ENCODE measurements at regions not wholly inside any gene's neighbourhood (a gene's known extent, or its start where the extent isn't known, plus 50 kb on each side); places are given as distances from the start of the nearest gene placed in this dataset.
"Not testable (repeated sequence)": the region's sequence is repeated elsewhere in the genome, so short reads cannot be mapped to it uniquely, and the experiment has no call there.

DNA sequence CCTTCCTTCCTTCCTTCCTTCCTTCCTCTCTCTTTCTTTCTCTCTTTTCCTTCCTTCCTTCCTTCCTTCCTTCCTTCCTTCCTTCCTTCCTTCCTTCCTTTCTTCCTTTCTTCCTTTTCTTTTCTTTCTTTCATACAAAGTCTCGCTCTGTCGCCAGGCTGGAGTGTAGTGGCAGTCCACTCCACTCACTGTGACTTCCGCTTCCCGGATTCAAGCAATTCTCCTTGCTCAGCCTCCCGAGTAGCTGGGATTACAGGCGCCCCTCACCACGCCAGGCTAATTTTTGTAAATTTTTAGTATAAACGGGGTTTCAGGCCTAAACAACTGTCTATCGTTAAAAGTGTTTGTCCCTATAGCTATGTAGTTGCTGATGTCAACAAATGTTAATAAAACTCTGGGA lies 1029.8 kb downstream of the TMEM121 start:
- TF ChIP-seq, protein P1, sequence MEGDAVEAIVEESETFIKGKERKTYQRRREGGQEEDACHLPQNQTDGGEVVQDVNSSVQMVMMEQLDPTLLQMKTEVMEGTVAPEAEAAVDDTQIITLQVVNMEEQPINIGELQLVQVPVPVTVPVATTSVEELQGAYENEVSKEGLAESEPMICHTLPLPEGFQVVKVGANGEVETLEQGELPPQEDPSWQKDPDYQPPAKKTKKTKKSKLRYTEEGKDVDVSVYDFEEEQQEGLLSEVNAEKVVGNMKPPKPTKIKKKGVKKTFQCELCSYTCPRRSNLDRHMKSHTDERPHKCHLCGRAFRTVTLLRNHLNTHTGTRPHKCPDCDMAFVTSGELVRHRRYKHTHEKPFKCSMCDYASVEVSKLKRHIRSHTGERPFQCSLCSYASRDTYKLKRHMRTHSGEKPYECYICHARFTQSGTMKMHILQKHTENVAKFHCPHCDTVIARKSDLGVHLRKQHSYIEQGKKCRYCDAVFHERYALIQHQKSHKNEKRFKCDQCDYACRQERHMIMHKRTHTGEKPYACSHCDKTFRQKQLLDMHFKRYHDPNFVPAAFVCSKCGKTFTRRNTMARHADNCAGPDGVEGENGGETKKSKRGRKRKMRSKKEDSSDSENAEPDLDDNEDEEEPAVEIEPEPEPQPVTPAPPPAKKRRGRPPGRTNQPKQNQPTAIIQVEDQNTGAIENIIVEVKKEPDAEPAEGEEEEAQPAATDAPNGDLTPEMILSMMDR (IDR thresholded peaks at IDR 0.05): not testable (repeated sequence)
- TF ChIP-seq POLR2A (IDR thresholded peaks at IDR 0.05): not testable (repeated sequence)

All from testis (tissue), 2 donors.